Fibroblast of skin of back (primary cell): ENCODE measurements at regions not wholly inside any gene's neighbourhood (a gene's known extent, or its start where the extent isn't known, plus 50 kb on each side); places are given as distances from the start of the nearest gene placed in this dataset.
A peak's percentile ranks its signal among the peaks of the same experiment; 100 is the strongest.
"Not testable (repeated sequence)": the region's sequence is repeated elsewhere in the genome, so short reads cannot be mapped to it uniquely, and the experiment has no call there.

Experiments
- DNase-seq: peaks from one replicate; pipeline ENCODE4 v3.0.0-alpha.2; 2013

DNA sequence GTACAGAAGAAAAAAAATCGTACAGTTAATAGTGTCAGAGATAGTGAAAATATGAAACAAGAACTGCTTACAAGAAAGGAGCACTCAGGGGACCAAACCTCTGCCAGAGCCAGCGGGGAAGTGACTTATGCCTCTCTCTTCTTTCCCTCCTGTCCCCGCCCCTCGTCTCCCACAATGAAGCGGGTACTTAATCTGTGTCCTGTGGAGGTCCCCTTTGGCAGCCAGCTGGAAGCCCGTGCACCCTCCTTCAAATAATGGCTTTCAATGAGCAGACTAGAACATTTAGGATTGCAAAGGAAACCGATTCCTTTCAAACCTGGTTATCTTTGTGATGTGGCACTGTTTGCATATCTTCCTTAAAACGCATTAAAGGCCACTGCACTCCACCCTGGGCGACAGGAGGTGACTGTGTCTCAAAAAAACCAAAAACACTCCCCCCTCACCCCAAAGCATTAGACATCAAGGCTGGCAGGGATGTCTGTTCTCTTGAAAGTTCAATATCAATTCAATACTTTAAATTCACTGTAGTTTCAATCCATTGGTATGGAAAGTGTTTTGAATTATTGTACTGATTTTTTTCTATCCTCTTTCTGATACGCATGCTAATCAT is 51.7 kb downstream of the PPIAL4C start:
- not testable (repeated sequence) for DNase-seq

DNA sequence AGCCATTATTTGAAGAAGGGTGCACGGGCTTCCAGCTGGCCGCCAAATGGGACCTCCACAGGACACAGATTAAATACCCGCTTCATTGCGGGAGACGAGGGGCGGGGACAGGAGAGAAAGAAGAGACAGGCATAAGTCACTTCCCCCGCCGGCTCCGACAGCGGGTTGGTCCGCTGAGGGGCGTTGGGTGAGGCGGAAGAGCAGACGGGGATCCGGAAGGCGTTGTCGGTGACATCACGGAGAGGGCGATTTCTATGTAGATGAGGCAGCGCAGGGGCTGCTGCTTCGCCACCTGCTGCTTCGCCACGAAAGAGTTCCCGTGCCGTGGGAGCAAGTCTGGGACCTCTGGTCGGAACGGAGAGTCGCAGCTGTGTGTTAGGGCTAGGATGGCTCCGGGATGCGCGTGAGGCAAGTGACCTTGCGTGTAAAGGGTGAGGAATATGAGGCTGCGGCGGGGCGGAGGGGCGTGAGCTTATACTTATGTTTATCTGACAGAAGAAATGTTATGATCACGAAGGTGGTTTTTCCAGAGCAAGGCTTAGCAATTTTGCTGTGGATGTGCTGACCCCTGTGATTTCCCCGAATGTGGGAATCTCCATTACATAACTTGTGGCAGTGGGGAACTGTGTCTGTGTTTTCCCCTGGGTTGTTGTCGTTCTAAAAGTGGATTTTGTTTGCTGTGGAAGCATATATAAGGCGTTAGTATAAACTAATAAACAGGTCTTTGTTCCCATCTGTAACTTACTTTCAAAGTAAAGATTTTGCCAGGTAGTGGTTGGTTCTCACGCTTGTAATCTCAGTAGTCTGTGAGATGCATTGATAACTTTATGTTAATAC is 52.9 kb downstream of the PPIAL4C start:
- DNase-seq: peak; percentile 93

DNA sequence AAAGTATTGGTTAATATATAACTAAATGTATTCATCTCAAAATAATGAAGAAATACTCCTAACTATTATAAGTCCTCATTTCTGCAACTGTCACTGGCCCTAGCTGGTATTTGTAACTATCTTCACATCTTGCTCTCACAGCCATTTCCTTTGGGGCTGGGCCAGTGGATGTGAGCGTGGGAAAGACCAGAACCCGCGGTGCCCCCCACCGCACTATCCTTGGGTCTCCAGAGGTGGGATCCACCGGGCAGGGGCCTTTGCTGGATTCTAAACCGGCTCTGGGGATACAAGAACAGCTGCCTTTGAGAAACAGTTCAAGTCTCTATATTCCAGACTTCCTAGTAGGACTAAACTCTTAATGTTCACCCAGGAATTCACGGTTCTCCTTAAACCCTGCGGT is 54.8 kb downstream of the PPIAL4C start:
- not testable (repeated sequence) for DNase-seq

DNA sequence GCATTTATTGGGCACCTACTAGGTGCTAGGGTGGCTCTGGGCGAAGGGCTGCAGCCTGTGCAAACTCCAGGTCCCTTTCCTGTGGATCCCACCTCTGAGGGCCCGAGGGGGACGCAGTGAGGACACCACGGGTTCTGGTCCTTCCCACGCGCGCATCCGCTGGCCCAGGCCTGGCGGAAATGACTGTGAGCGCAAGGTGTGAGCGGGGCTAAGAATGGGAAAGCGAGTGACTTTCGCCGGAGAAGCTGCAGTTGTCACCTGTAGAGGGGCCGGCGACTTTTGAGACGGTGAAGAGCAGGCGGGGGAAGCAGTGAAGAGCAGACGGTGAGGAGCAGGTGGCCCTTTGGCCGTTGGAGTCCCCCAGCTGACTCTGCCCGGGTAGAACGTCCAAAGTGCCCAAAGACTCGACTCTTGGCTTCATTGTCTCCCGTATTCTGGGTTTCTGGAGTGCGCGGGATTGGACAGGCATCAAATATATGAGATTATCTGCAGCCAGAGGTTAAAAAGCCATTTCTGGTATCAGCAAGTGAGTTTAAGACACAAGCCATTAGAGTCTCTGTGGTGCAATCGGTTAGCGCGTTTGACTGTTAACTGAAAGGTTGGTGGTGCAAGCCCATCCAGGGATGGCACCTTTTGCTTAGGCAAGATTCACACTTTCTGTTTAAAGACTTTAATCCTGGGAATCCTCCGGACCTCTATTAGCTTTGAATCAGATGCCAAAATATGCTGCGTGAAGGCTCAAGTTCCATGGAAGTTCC is 55.4 kb downstream of the PPIAL4C start:
- not testable (repeated sequence) for DNase-seq

DNA sequence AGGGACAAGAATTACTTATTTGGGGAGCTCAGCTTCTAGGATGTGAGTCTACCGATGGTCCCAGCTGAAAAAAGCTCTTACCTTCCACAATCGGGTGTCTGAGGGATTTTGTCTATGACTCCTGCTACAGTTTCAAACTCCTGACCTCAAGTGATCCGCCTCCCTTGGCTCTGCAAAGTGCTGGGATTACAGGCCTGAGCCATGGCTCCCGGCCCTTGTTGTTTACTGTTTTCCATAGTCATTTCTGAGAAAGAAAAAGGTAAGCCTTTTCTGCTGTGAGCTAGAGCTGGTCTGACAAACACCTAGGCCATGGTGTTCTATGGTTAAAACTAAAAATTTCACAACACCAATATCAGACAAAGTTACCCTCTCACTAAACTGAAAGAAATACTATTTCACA is 57.5 kb downstream of the PPIAL4C start:
- not testable (repeated sequence) for DNase-seq

DNA sequence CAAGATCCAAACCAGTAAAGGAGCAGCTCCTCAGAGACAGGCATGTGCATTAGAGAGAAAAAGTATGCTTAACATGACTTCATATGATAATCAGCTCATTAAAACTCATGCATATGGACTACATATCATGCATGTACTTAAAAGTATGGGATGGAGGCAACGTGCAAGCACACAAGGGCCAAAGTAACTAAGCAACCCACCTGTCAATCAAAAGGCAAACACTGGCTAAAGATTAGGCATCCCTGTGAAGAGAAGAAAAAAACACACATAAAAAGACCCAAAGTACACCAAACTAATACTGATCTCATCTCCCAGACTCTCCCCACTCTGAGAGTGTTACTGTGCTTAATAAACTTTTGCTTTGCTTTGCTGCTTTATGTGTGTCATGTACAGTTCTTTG is 61.2 kb downstream of the PPIAL4C start:
- not testable (repeated sequence) for DNase-seq

DNA sequence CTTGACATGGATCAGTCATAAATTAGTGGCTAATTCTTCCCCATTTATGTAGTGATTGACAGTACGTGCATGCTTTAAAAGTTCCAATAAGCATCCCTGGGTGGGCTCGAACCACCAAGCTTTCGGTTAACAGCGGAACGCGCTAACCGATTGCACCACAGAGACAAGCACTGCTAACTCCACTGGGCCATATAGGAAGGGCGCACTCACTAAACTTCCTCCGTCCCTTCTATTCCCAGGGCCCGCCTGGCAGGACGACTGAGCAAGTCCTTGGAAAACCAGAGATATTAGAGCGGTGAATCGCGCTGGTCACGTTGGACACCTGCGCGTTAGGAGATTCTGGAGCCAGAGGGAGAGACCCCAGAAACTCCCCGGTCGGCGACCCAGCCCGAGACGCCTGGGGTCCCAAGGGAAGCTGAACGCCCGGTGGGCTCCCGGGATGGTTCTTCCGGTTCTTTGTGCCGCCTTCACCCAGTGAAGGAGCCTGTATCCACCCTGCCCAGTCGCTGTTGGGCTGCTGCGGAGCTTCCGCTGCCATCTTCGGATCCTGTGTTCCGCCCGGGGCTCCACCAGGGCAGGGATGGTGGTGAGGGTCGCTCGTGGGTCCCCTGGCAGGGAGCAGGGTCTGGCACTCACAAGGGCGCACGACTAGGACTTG is 62.8 kb downstream of the PPIAL4C start:
- DNase-seq: not testable (repeated sequence)

DNA sequence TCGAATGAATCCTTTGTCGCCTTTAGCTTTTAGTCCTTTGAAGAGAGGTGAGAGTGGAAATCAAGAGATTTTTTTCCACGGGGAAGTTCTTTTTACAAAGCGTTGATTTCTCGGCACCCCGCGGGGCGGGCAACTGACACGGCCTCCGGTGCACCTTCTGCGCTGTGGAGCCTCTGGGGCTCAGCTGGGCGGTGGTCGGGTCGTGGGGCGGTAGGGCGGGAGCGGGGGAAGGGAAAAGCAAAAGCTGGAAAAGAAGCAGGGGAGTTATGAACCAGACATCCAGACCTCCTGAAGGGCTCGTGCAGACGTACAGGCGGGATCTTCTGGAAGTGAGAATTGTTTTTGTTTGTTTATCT is 63.3 kb downstream of the PPIAL4C start:
- not testable (repeated sequence) for DNase-seq

DNA sequence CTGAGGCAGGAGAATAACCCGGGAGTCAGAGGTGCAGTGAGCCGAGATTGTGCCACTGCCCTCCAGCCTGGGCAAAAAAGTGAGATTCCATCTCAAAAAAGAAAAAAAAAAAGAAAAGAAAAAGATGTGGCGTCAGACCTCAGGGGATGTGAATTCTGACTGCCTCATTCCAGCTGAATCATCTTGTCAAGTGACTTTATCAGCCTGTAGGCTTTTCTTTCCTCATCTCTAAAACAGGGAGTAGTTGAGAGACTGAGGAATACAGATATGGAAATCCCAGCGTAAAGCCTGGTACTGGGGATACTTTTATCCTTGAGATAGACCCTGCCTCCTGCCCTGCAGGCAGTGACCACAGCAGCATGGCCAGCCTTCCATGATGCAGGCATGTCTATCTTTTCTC is 74.1 kb downstream of the PPIAL4C start:
- DNase-seq: not testable (repeated sequence)

DNA sequence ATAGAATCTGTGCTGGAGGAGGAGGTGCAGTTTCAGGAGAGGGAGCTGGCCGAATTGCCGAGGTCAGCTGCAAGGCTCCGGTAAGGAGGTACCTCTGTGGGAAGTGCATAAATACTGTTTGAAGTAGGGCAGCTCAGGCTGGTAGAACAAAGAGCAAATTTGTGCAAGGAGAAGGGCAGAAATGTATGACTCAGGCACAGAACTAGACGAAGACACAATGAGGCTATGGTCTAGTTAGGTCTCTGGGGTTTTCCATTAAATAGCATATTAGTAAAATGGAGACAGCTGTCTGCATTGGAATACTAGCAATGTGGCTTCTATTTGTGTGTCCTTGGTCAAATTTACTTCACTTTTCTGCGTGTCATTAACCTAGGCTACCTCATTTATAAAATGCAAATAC is 74.5 kb downstream of the PPIAL4C start:
- not testable (repeated sequence) for DNase-seq

DNA sequence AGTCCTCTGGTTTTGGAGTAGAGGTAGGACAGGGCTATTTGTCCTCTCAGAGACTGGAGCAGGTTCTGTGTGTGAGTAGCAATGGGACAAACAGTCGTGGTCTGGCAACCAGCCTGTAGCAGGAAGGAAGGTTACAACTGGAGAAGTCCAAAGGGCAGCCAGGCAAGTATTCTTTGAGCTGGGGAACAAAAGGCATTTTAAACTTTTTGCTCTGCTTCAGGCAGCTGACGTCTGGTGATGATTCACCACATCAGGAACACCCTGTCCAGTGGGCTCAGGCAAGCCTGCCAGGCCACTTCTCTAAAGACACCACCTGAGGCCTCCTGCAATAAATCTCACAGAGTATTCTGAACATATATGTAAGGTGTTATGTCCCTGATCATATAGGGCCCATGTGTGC is 81.0 kb downstream of the PPIAL4C start:
- not testable (repeated sequence) for DNase-seq

DNA sequence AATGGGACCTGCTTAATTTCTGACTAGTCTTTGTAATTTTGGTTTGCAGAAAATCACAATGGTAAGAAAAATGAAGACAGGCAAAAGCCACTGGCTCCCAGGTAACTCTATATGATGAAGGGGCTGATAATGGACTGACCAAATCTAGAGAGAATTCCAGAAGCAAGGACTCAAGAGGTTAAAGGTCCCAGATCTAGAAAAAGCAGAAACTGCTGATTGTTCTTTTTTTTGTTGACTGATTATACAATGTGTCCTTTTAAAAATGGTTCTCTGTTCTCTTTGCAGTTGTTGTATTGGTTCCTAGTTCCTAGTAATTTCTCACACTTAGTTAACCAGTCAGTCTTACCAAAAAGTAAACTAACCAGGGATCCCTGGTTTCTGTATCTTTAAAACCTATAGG is 81.4 kb downstream of the PPIAL4C start:
- not testable (repeated sequence) for DNase-seq

DNA sequence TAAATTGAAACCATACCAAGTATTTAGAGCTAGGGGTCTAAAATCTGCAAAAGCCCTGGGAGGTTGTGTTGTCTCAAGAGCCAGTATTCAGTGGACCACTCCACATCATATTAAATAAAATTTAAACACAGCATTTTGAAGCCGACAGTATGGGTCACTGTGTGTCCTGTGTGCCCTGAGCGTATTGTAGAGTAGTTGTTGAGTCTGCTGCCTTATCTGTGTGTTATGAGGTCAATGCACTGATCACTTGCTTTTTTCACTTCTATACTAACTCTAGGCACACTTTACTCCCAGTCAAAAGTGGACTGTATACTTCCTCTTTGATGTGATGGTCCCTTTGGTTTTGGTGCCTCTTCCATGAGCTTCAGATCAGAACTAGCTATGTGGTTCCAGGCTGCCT is 81.9 kb downstream of the PPIAL4C start:
- DNase-seq: not testable (repeated sequence)

DNA sequence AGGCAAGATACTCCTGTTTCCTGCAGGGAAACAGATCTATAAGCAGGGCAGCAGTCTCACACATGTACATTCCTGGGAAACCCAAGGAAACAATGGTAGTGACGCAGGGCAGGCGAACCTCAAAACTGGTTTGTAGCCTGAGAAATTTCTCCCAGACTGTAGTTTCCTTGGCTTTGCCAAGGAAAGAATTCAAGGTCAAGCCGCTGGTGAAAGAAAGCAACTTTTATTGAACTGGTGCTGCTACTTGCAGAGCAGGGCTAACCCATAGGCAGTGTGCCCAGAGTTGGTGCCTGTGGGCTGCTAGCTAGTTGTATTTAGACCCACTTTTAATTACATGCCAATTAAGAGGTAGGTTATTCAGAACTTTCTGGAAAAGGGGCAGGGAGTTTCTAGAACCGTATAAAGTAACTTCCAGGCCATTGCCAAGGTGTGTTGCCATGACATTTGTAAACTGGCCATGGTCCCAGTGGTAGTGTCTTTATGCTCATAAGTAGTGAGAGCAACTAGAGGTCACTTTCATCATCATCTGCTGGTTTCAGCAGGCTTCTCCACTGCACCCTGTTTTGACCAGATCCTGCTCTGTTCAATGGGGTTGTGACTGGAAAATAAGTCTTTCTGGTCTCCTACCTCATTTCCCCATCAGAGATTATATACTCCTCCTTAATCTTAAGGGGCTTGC is 89.7 kb downstream of the PPIAL4C start:
- not testable (repeated sequence) for DNase-seq

DNA sequence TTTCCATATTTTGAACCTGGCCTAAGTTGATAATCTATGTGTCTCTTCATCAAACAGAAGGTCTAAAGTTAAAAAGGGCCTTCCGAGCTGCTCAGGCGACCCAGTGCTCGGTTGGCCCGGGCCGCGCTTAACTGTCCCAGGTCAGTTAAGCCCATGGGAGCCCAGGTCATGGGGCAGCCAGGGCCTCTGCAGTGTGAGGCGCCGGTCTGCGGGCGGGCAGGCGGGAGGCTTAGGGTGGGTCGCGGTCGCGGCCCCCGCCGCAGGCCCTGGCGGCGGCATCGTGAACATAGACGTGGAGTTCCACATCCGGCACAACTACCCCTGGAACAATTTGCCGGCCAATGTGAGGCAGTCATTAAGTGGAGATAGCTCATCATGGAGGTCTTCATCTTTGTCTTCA is 91.3 kb downstream of the PPIAL4C start:
- not testable (repeated sequence) for DNase-seq

DNA sequence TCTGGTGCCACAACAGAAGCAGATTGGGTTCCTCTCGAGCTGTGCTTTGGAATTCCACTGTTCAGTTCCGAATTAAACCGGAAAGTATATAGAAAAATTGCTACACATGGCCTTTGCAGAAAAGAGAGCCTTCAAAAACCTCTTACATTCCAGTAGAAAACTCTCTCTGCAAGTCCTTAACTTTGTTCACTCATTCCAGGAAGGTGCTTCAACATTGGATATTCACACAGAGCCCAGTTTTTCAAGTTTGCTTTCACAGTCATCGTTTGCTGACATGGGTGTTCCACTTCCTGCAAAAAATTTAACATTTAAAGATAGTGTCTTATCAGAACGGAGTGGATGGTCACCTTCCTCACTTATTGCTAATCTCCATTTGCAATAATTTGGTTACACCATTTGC is 93.7 kb downstream of the PPIAL4C start:
- DNase-seq: not testable (repeated sequence)

DNA sequence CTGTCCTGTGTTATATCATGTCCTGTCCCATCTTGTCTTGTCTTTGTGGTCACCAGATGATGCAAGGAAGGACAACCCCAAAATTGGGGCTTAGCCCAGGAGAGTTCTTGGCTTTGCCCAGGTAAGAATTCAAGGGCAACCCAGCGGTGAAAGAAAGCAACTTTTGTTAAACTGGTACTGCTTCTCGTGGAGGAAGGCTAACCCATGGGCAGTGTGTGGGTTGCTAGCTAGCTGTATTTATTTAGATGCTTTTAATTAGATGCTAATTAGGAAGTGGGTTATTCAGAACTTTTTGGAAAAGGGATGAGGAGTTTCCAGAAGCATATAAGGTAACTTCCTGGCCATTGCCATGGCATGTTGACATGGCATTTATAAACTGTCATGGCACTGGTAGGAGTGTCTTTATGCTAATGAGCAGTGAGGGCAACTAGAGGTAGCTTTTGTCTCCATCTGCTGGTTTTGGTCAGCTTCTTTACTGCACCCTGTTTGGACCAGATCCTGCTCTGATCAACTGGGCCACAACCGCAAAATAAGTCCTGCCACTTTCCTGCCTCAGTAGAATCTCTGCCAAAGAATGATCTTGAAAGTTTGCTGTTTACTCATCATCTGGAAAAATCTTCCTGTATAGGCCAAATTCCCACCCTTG is 95.8 kb upstream of the FCGR1A start:
- not testable (repeated sequence) for DNase-seq

DNA sequence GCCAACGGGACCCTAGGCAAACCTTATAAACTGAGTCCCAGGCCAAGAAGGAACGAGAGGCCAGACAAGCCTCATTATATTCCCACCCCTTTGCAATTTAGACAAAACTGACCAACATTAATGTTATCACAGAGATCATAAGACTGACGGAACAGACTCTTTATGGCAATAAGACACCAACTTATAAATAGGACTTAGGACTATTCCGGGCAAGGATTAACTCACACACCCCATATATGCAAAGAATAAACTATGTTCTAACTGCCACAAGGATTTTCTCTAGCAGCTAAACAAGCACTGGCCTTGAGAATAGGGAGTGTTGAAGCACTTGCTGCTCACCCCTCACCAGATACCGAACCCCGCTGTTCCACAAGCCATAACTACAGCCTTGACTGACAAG is 91.1 kb upstream of the FCGR1A start:
- not testable (repeated sequence) for DNase-seq

DNA sequence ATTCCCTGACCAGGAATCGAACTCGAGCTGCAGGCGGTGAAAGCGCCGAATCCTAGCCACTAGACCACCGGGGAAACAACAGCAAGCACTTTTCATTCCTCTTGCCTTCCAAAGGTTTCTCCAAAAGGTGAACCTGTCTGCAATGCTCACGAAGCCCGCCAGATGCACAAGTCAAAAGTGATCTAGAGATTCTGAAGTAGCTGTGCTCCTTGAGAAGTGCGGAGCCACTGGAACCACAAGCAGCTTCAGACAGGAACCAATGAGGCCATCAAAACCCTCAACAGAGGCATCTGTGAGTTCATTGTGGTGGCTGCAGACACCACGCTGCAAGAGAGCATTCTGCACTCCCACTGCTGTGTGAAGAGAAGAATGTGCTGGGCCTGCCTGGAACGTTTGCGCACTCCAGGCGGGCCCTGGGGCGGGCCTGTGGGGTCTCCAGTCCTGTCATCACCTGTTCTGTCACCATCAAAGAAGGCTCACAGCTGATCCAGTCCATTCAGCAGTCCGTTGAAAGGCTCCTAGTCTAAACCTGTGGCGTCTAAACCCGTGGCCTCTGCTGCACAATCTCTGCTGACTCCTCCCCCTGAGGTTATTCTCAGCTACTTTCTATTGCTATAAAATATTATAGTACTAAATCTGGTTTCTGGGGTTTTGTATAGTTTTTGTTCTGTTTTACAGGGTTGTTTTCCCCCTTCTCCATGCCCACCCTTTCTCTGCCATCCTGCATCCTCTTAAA is 89.5 kb upstream of the FCGR1A start:
- not testable (repeated sequence) for DNase-seq

DNA sequence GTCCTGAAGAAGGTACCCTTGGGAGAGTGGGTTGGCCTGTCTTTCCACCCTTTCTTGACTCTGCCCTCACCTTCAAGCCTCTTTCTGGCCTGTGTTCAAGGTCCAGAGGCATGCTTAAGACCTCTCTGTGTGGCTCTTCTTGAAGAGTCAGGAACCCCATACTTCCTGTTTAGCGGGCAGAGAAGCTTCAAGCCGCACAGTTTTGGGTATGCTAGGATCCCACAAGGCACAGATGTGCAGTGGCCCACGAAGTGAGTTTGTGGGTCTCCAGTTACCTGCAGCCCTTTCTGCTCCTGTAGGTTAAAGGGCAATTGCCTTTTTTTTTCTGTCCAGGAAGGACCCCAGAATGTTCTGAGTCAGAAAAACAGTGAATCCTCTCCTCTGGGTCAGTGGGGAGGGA is 87.4 kb upstream of the FCGR1A start:
- not testable (repeated sequence) for DNase-seq

DNA sequence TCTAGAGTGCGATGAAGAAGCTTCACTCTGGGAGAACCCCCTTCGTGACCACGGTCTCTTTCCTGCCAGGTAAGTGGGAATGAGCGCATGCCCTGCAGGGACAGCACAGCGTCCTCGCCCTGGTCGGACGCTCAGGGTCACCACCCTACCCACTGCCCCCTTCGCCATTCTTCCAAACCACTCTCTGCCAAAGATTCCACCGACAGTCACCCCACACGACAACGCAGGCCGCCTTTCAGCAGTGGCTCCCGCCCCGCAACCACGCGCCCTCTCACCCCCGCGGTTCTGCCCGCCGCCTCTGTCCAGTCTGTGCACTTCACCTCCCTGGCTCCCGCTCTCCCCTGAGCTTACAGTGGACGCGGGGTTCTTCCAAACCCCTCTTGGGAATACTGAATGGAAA is 82.3 kb upstream of the FCGR1A start:
- DNase-seq: not testable (repeated sequence)
